ENCODE measurements at regions not wholly inside any gene's neighbourhood (a gene's known extent, or its start where the extent isn't known, plus 50 kb on each side); places are given as distances from the start of the nearest gene placed in this dataset.
"Not testable (repeated sequence)": the region's sequence is repeated elsewhere in the genome, so short reads cannot be mapped to it uniquely, and the experiment has no call there.

GRCh38 chr4:112708772-112709171 lies 71.8 kb downstream of the LARP7 start:
- intact Hi-C loops (cut with DNase I) = loop anchor here (5.0 kb wide), 2 partner anchors 36 to 71 kb away; partner anchors contain the start of genes LARP7 and ZGRF1

GRCh38 chr4:112714922-112715901 lies 78.3 kb downstream of the LARP7 start:
- intact Hi-C loops (cut with DNase I) = no loop called here

More at GRCh38 chr4:112708772-112709171, 71.8 kb downstream of the LARP7 start:
- DNase-seq (ENCODE audit: low spot score) = no peak

GRCh38 chr4:112717856-112718255 lies 80.9 kb downstream of the LARP7 start:
- intact Hi-C loops (cut with DNase I) = no loop called here
- DNase-seq (ENCODE audit: low spot score) = no peak

More at GRCh38 chr4:112714922-112715901, 78.3 kb downstream of the LARP7 start:
- DNase-seq (ENCODE audit: low spot score) = no peak

GRCh38 chr4:112721627-112722026 lies 84.7 kb downstream of the LARP7 start:
- intact Hi-C loops (cut with DNase I) = no loop called here
- DNase-seq (ENCODE audit: low spot score) = no peak

GRCh38 chr4:112726041-112726440 lies 89.1 kb downstream of the LARP7 start:
- intact Hi-C loops (cut with DNase I) = no loop called here
- no peak for DNase-seq (ENCODE audit: low spot score)

GRCh38 chr4:112727728-112728127 lies 90.8 kb downstream of the LARP7 start:
- intact Hi-C loops (cut with DNase I) = not testable (repeated sequence)

GRCh38 chr4:112731715-112732114 lies 94.8 kb downstream of the LARP7 start:
- DNase-seq (ENCODE audit: low spot score) = no peak
- intact Hi-C loops (cut with DNase I) = no loop called here

More at GRCh38 chr4:112727728-112728127, 90.8 kb downstream of the LARP7 start:
- not testable (repeated sequence) for DNase-seq (ENCODE audit: low spot score)

GRCh38 chr4:112732142-112732541 lies 95.2 kb downstream of the LARP7 start:
- no peak for DNase-seq (ENCODE audit: low spot score)
- intact Hi-C loops (cut with DNase I) = no loop called here

- intact Hi-C loops (cut with DNase I) = no loop called here
- DNase-seq (ENCODE audit: low spot score) = no peak
Measured at GRCh38 chr4:112735474-112735951, 98.6 kb downstream of the LARP7 start.

GRCh38 chr4:112736718-112737135 lies 99.8 kb downstream of the LARP7 start:
- no peak for DNase-seq (ENCODE audit: low spot score)
- intact Hi-C loops (cut with DNase I) = no loop called here

GRCh38 chr4:112739442-112739841 lies 102.5 kb downstream of the LARP7 start:
- intact Hi-C loops (cut with DNase I) = no loop called here

GRCh38 chr4:112747036-112747435 lies 110.1 kb downstream of the LARP7 start:
- intact Hi-C loops (cut with DNase I) = no loop called here
- DNase-seq (ENCODE audit: low spot score) = no peak

More at GRCh38 chr4:112739442-112739841, 102.5 kb downstream of the LARP7 start:
- DNase-seq (ENCODE audit: low spot score) = no peak

- intact Hi-C loops (cut with DNase I) = no loop called here
Measured at GRCh38 chr4:112748352-112748878, 111.5 kb downstream of the LARP7 start.

GRCh38 chr4:112750749-112751148 lies 113.8 kb downstream of the LARP7 start:
- DNase-seq (ENCODE audit: low spot score); intact Hi-C loops (cut with DNase I): not testable (repeated sequence)

More at GRCh38 chr4:112748352-112748878, 111.5 kb downstream of the LARP7 start:
- no peak for DNase-seq (ENCODE audit: low spot score)

- DNase-seq (ENCODE audit: low spot score) = no peak
- intact Hi-C loops (cut with DNase I) = no loop called here
Measured at GRCh38 chr4:112751447-112751846, 114.5 kb downstream of the LARP7 start.

GRCh38 chr4:112752061-112752460 lies 115.1 kb downstream of the LARP7 start:
- intact Hi-C loops (cut with DNase I) = no loop called here
- no peak for DNase-seq (ENCODE audit: low spot score)

- intact Hi-C loops (cut with DNase I) = no loop called here
- no peak for DNase-seq (ENCODE audit: low spot score)
Measured at GRCh38 chr4:112752510-112752909, 115.6 kb downstream of the LARP7 start.

GRCh38 chr4:112753333-112753732 lies 116.4 kb downstream of the LARP7 start:
- DNase-seq (ENCODE audit: low spot score) = no peak
- intact Hi-C loops (cut with DNase I) = no loop called here

- DNase-seq (ENCODE audit: low spot score) = no peak
- intact Hi-C loops (cut with DNase I) = no loop called here
Measured at GRCh38 chr4:112759313-112759712, 122.4 kb downstream of the LARP7 start.

- no peak for DNase-seq (ENCODE audit: low spot score)
Measured at GRCh38 chr4:112765317-112765974, 128.5 kb downstream of the LARP7 start.

More at GRCh38 chr4:112765317-112765974, 128.5 kb downstream of the LARP7 start:
- intact Hi-C loops (cut with DNase I) = loop anchor here (2.0 to 5.0 kb wide), 2 partner anchors 129 to 172 kb away; partner anchors contain the start of genes LARP7 and ZGRF1
